ENCODE measurements at regions not wholly inside any gene's neighbourhood (a gene's known extent, or its start where the extent isn't known, plus 50 kb on each side); places are given as distances from the start of the nearest gene placed in this dataset.
A peak's percentile ranks its signal among the peaks of the same experiment; 100 is the strongest.

DNA sequence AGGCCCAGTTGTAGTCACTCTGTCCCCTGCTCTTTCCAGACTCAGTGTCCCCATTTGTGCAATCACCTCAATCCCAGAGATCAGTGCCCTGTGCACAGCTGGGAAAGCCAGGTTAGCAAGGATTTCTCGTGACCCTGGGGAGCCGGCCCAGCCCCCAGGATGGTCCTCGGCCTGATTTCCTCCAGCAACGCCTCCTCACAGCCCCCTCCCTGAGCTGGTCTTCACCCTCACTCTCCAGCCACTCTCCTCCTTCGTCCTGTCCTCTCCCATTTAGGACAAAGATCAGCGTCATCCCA is 194.8 kb upstream of the C14orf180 start:
- no peak for ATAC-seq (ENCODE audit: poor library complexity)
- Histone ChIP-seq H3K27ac (ENCODE audit: low read depth in 1 of 2, low read length in 2 of 2) (no peak overlapping the region), H3K9me3 (ENCODE audit: control insufficient read depth in 1 of 2, insufficient read depth in 1 of 2, low read length in 2 of 2) (peaks cover 15 to 29% of the 10 kb centered on the region in 2 experiments), H3K4me1 (ENCODE audit: insufficient read depth, low read length) (peaks cover 13% of the 10 kb centered on the region), H3K27me3 (ENCODE audit: control insufficient read depth in 1 of 2, insufficient read depth in 2 of 2, low read length in 2 of 2) (no peaks in the 10 kb centered on the region), H3K36me3 (ENCODE audit: insufficient read depth, low read length) (no peaks in the 10 kb centered on the region), H3K4me3 (ENCODE audit: low read length) (no peak overlapping the region)
- Mint-ChIP-seq H3K27me3 (no peaks in the 10 kb centered on the region), H3K9me3 (peaks cover 8% of the 10 kb centered on the region), H3K27ac (peak overlapping the region; percentile 62), H3K4me3 (no peak overlapping the region), H3K4me1 (ENCODE audit: low read depth) (peaks cover 22% of the 10 kb centered on the region), H3K36me3 (ENCODE audit: low read depth) (peaks cover 4% of the 10 kb centered on the region)
- no peak for DNase-seq
- CTCF ChIA-PET, result no interaction called here
- intact Hi-C loops (cut with DNase I, micrococcal nuclease), result no loop called here
- TF ChIP-seq, protein P1, sequence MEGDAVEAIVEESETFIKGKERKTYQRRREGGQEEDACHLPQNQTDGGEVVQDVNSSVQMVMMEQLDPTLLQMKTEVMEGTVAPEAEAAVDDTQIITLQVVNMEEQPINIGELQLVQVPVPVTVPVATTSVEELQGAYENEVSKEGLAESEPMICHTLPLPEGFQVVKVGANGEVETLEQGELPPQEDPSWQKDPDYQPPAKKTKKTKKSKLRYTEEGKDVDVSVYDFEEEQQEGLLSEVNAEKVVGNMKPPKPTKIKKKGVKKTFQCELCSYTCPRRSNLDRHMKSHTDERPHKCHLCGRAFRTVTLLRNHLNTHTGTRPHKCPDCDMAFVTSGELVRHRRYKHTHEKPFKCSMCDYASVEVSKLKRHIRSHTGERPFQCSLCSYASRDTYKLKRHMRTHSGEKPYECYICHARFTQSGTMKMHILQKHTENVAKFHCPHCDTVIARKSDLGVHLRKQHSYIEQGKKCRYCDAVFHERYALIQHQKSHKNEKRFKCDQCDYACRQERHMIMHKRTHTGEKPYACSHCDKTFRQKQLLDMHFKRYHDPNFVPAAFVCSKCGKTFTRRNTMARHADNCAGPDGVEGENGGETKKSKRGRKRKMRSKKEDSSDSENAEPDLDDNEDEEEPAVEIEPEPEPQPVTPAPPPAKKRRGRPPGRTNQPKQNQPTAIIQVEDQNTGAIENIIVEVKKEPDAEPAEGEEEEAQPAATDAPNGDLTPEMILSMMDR (IDR thresholded peaks at IDR 0.05), result no peak
- POLR2A ChIA-PET, result no interaction called here

GRCh38 chr14:104385111-104385510 is 194.5 kb upstream of the C14orf180 start:
- Mint-ChIP-seq H3K27ac (no peak overlapping the region), H3K36me3 (ENCODE audit: low read depth) (peaks cover 4% of the 10 kb centered on the region), H3K27me3 (no peaks in the 10 kb centered on the region), H3K4me3 (no peak overlapping the region), H3K9me3 (peaks cover 8% of the 10 kb centered on the region), H3K4me1 (ENCODE audit: low read depth) (peaks cover 26% of the 10 kb centered on the region)
- TF ChIP-seq, protein P1 (IDR thresholded peaks at IDR 0.05), result no peak
- H3K27ac ChIP-seq (ENCODE audit: low read depth in 1 of 2, low read length in 2 of 2), result no peak overlapping the region
- DNase-seq (no peak), ATAC-seq (ENCODE audit: poor library complexity) (no peak)
- intact Hi-C loops (cut with DNase I, micrococcal nuclease), result no loop called here
- H3K36me3 ChIP-seq (ENCODE audit: insufficient read depth, low read length), result no peaks in the 10 kb centered on the region
- peaks cover 11 to 26% of the 10 kb centered on the region in 2 experiments for H3K9me3 ChIP-seq (ENCODE audit: control insufficient read depth in 1 of 2, insufficient read depth in 1 of 2, low read length in 2 of 2)
- peaks cover 17% of the 10 kb centered on the region for H3K4me1 ChIP-seq (ENCODE audit: insufficient read depth, low read length)
- ChIA-PET POLR2A (no interaction called here), CTCF (no interaction called here)
- no peaks in the 10 kb centered on the region for H3K27me3 ChIP-seq (ENCODE audit: control insufficient read depth in 1 of 2, insufficient read depth in 2 of 2, low read length in 2 of 2)
- H3K4me3 ChIP-seq (ENCODE audit: low read length), result no peak overlapping the region

- TF ChIP-seq, protein P1 (IDR thresholded peaks at IDR 0.05), result no peak
- Mint-ChIP-seq H3K27ac (peak overlapping the region; percentile 71), H3K36me3 (ENCODE audit: low read depth) (peaks cover 4% of the 10 kb centered on the region), H3K9me3 (peaks cover 5% of the 10 kb centered on the region), H3K4me1 (ENCODE audit: low read depth) (peaks cover 31% of the 10 kb centered on the region), H3K27me3 (no peaks in the 10 kb centered on the region), H3K4me3 (no peak overlapping the region)
- H3K9me3 ChIP-seq (ENCODE audit: control insufficient read depth in 1 of 2, insufficient read depth in 1 of 2, low read length in 2 of 2), result peaks cover 6 to 21% of the 10 kb centered on the region in 2 experiments
- DNase-seq (peak in 1 of 14 experiments; percentile 27), ATAC-seq (ENCODE audit: poor library complexity) (no peak)
- intact Hi-C loops (cut with DNase I, micrococcal nuclease), result no loop called here
- ChIA-PET CTCF (no interaction called here), POLR2A (no interaction called here)
- no peaks in the 10 kb centered on the region for H3K36me3 ChIP-seq (ENCODE audit: insufficient read depth, low read length)
- H3K4me1 ChIP-seq (ENCODE audit: insufficient read depth, low read length), result peaks cover 22% of the 10 kb centered on the region
- H3K27me3 ChIP-seq (ENCODE audit: control insufficient read depth in 1 of 2, insufficient read depth in 2 of 2, low read length in 2 of 2), result no peaks in the 10 kb centered on the region
- H3K4me3 ChIP-seq (ENCODE audit: low read length), result no peak overlapping the region
- H3K27ac ChIP-seq (ENCODE audit: low read depth in 1 of 2, low read length in 2 of 2), result no peak overlapping the region
Observed at GRCh38 chr14:104385531-104386101, 193.9 kb upstream of the C14orf180 start.
